Hematopoietic multipotent progenitor cell (in vitro differentiated cells): ENCODE measurements at regions not wholly inside any gene's neighbourhood (a gene's known extent, or its start where the extent isn't known, plus 50 kb on each side); places are given as distances from the start of the nearest gene placed in this dataset.

Experiments
- DNase-seq, 3 donors: peaks; one replicate each; pipeline ENCODE4 v3.0.0-alpha.2; 2011 to 2015; ENCODE audit warnings: low read depth in 2 of 3, low spot score in 2 of 3

- no peak for DNase-seq
Measured at GRCh38 chr4:171022824-171023230, 790.4 kb upstream of the GALNTL6 start.

- DNase-seq = no peak
Measured at GRCh38 chr4:171017593-171017992, 795.6 kb upstream of the GALNTL6 start.

- no peak for DNase-seq
Measured at GRCh38 chr4:171016145-171016544, 797.1 kb upstream of the GALNTL6 start.

GRCh38 chr4:171015441-171015840 is 797.8 kb upstream of the GALNTL6 start:
- DNase-seq = no peak

DNA sequence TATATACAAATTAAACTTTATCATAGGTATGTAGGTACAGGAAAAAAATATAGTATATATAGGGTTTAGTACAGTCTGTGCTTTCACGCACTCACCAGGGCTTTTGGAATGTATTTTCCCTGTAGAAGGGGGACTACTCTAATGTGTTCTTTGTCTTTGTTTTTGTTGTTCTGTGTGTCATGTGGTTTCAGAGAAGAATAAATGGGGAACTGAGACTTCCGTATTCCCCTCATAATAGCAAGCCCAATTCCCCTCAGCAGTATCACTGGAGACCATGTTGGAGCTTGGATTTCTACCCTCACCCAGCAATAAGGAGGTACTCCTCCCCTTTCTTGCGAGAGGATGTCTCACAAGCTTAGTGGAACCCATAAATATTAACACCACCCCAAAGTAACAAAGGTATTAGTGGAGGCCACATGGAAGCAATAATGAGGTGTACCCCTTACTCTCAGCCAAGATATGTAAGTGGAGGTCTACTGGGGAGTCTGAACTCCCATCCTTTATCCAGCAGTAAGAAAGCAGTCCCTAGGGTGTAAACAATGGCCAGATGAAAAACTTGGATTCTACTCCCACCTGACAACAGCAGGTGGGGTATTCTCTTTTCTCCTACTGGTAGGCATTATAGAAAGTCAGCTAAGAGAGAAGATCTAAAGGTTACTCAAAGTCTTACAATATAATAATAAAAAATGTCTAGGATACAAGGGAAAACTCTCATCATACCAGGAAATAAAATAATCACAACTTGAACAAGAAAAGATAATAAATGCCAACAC is 805.4 kb upstream of the GALNTL6 start:
- no peak for DNase-seq

GRCh38 chr4:171002246-171002645 is 811.0 kb upstream of the GALNTL6 start:
- no peak for DNase-seq

DNA sequence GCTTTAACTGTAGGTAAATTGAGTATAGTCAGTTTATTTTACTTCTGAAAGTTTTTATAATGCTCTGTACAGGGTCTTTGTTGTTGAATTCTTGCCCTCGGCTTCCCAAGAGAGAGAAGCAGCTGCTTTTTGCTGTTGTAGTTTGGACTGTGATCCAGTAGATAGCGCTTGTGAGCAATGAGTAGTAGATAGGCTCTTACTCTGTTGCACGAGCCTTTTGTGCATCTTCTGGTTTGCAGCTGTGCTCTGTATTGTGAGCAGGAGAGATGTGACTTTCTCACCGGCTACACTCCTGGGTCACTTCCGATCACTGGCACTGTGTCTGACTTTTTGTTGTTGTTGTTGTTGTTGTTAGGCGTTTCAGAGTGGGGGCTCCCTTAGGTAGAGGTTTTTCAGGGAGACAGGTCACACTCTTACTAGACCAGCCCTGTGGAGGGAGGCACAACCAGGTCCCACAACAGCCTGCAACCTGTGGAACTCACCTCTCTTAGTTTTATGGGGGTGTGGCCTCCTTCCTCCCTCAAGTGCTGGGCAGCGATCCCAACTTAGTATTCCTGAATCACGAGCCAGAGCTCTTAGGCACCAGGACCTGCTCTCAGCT is 822.1 kb upstream of the GALNTL6 start:
- peak in 2 of 3 donors; percentile 55 to 84 for DNase-seq

DNA sequence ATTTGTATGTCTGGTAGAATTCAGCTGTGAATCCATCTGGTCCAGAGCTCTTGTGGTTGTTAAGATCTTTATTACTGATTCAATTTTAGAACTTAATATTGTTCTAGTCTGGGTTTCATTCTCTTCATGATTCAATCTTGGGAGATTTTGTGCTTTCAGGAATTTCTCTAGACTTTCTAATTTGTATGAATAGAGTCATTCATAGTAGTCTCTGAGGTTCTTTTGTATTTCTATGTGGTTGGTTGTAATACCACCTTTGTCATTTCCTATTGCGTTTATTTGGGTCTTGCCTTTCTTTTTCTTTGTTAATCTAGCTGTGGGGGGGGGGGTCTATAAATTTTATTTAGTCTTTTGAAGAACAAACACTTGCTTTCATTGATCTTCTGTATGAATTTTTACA is 824.8 kb upstream of the GALNTL6 start:
- DNase-seq = no peak

- no peak for DNase-seq
Measured at GRCh38 chr4:170979736-170980135, 833.5 kb upstream of the GALNTL6 start.

DNA sequence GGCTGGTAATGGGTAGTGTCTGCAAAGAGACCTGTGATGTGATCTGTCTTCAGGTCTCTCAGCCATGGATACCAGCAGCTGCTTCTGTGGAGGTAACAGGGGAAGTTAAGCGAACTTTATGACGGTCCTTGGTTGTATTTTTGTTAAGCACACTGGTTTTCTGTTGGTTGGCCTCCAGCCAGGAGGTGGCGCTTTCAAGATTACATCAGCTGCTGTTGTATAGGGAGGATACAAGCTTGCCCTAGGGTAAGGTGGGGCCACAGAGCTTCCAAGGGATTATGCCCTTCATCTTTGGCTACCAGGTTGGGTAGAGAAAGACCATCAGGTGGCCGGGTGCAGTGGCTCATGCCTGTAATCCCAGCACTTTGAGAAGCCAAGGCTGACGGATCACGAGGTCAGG is 834.2 kb upstream of the GALNTL6 start:
- no peak for DNase-seq

- no peak for DNase-seq
Measured at GRCh38 chr4:170949084-170949483, 859.3 kb upstream of the AADAT start.

DNA sequence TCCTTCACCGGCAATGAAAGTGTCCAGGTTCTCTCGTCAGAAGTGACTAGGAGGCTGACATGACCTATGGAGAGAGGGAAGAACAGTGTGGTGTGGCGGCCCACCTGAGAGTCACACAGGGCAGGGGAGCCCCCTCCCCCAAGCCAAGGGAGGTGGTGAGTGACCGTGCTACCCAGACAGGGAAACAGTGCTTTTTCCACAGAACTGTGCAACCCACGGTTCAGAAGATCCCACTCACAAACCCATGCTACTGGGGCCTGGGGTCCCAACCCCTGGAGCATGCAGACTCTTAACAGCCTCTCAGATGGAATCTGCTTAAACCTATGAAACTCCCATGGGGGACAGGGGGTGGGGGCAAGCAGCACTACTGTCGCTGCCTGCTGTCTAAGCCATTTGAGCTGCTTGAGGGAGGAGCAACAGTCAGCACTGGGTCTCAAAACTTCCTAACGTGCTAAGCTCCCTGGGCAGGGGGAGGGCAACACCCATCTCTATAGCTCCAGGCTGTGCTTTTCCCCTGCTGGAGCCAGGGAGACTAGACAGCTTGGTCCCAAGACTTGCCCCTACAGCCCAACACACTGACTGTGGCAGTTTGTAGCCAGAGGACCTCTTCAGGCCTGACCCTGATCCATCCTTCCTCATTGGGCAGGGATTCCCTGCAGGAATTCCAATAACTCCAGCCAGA is 850.4 kb upstream of the AADAT start:
- DNase-seq = no peak

DNA sequence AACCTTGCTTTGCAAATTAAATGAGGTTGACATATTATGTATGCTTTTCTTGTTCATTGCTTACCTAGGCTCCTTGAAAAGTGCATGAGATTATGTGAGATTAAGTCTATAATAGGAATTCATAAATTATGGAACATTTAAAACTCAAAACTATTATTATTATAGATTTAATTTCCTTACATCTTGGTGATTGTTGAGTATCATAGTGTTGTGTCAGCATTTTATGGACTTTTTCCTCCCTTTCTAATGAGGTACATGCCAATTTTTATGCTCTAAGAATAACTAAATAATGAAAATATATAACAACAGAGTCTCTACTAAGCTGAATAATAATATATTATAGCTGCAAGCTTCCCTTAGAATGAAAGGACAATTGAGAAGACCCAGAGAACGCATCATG is 848.8 kb upstream of the AADAT start:
- DNase-seq = no peak

DNA sequence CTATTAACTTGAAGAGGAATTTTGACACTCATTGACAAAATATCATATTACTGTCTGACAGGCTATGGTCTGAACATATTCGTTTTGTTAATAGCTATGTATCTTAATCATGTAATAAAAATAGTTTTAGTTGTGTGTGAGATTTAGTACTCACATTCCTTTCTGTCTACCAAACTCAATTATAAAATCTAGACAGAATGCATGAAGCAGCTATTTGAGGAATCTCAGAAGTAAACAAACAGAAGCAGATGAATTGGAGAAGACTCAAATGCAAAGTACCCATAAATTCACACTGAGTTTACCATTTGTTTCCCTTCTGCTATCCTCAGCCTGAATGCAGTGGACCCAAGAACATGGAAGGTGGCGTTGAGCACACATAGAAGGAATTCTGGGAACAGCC is 841.6 kb upstream of the AADAT start:
- no peak for DNase-seq

DNA sequence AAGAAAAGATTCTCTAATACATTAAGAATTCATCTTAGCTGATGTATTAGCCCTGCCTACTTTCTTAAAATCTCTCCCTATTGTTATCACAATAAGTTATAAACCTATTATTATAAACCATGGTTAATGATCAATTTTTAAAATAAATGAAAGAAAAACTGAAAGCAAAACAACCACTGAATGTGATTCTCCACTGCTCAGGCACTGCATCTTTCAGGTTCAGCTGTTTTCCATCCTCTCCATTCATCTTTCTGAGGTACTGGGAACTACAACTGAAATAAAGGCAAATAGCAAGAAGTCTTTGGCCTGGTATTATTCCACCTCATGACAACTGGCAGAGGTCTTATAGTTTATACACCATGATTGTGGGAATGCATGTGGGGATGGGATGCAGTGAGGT is 798.9 kb upstream of the AADAT start:
- DNase-seq = no peak

DNA sequence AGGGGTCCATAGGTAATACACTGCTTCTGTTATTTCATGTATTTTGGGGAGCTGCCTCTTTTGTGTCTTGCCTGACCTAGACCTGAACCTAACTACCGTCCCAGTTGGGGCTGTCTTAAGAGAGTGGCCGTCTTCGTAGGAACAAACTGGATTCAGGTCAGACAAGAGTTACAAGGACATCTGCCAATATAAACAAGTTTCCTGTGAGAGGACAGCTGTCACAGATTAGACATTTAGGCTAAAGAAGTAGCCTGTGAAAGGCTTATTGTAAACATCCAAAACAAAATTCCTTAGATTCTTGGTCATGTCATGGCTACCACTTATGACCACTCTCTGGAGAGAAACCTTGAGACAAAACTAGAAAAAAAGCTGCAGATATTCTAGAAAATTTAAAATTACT is 797.6 kb upstream of the AADAT start:
- no peak for DNase-seq

- DNase-seq = no peak
Measured at GRCh38 chr4:170884969-170885570, 795.3 kb upstream of the AADAT start.

GRCh38 chr4:170881646-170882045 is 791.9 kb upstream of the AADAT start:
- peak in 2 of 3 donors; percentile 5 to 41 for DNase-seq

DNA sequence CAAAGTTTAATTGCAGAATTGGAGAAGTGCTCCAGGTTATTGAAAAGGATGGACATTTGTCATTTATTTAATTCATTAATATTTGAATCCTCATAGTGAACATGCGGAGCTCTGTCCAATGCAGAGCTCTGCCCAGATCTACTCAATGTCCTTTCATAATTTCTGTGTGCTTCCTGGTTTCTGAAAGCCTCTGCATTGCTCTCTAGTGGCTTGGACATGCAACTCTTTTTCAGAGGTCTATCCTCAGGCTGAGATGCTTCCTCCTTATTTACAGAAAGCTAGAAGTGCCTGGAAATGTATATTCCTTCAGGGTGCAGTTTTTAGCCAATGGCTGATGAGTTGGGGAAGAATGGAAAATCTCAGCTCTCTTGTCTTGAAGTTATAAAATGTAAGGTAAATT is 786.1 kb upstream of the AADAT start:
- DNase-seq = no peak

DNA sequence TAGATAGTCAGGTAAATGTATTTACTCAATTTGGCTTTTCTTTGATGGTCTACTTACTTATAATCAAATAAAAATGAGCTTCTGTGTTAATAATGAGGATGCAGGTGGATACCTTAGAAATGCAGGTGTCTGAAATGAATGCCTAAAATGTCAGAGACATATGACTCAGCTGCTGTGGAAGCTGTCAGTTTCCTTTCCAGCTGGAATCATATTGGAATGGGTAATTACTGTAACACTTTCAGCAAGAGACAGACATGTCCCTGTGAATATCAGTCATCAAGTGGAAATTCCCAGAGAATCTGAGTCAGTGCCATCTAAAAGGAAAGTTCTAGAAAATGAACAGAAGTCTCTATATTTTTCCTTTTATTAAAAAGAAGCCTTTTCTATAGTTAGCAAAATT is 783.0 kb upstream of the AADAT start:
- DNase-seq = no peak

- no peak for DNase-seq
Measured at GRCh38 chr4:170868170-170868569, 778.4 kb upstream of the AADAT start.

DNA sequence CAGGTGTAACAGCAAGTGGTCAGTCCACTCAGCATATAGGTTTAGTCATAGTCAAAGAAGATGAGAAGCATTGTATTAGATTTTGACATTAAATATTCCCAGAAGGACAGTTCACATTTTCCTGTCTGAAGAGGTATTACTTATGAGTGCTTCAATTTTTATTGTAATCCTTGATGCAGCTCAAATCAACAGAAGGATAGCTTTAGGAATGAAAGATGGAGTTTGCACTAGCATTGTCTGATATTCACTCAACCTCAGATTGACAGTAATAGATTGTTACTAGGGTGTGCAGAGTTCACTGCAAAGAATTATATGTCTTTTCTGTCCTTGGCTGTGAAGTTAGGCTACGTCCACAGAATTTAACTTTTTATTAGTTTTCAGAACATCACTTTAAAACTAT is 764.3 kb upstream of the AADAT start:
- DNase-seq = no peak
